ENCODE measurements at regions not wholly inside any gene's neighbourhood (a gene's known extent, or its start where the extent isn't known, plus 50 kb on each side); places are given as distances from the start of the nearest gene placed in this dataset.
"Not testable (repeated sequence)": the region's sequence is repeated elsewhere in the genome, so short reads cannot be mapped to it uniquely, and the experiment has no call there.

GRCh38 chr17:56694825-56695224 lies 101.3 kb downstream of the NOG start:
- no peak for DNase-seq

- no peak for DNase-seq
These were observed 103.7 kb downstream of the NOG start for GRCh38 chr17:56697190-56697589.

GRCh38 chr17:56699186-56699894 lies 105.8 kb downstream of the NOG start:
- DNase-seq, result no peak

- DNase-seq, result no peak
These were observed 107.5 kb downstream of the NOG start for GRCh38 chr17:56700919-56701420.

- DNase-seq, result no peak
These were observed 114.1 kb downstream of the NOG start for GRCh38 chr17:56707312-56708219.

- DNase-seq, result no peak
These were observed 114.7 kb downstream of the NOG start for GRCh38 chr17:56708220-56708558.

GRCh38 chr17:56708670-56709410 lies 115.3 kb downstream of the NOG start:
- no peak for DNase-seq

GRCh38 chr17:56710986-56711385 lies 117.5 kb downstream of the NOG start:
- DNase-seq, result no peak

- peak; percentile 49 to 59 for DNase-seq
These were observed 117.9 kb downstream of the C17orf67 start for GRCh38 chr17:56715613-56716357.

- no peak for DNase-seq
These were observed 116.2 kb downstream of the C17orf67 start for GRCh38 chr17:56717471-56717870.

GRCh38 chr17:56718515-56718914 lies 115.2 kb downstream of the C17orf67 start:
- DNase-seq, result no peak

GRCh38 chr17:56723421-56723820 lies 110.3 kb downstream of the C17orf67 start:
- DNase-seq, result no peak

GRCh38 chr17:56724664-56725063 lies 109.1 kb downstream of the C17orf67 start:
- no peak for DNase-seq

- no peak for DNase-seq
These were observed 108.6 kb downstream of the C17orf67 start for GRCh38 chr17:56725144-56725543.

GRCh38 chr17:56727876-56728617 lies 105.7 kb downstream of the C17orf67 start:
- no peak for DNase-seq

- DNase-seq, result not testable (repeated sequence)
These were observed 102.6 kb downstream of the C17orf67 start for GRCh38 chr17:56731096-56731495.

- DNase-seq, result no peak
These were observed 99.9 kb downstream of the C17orf67 start for GRCh38 chr17:56733833-56734232.

- DNase-seq, result no peak
These were observed 97.9 kb downstream of the C17orf67 start for GRCh38 chr17:56735842-56736241.

- no peak for DNase-seq
These were observed 96.1 kb downstream of the C17orf67 start for GRCh38 chr17:56737421-56738161.

- DNase-seq, result no peak
These were observed 94.3 kb downstream of the C17orf67 start for GRCh38 chr17:56739376-56739775.

- no peak for DNase-seq
These were observed 93.9 kb downstream of the C17orf67 start for GRCh38 chr17:56739776-56740175.
